ENCODE measurements at regions not wholly inside any gene's neighbourhood (a gene's known extent, or its start where the extent isn't known, plus 50 kb on each side); places are given as distances from the start of the nearest gene placed in this dataset.
"Not testable (repeated sequence)": the region's sequence is repeated elsewhere in the genome, so short reads cannot be mapped to it uniquely, and the experiment has no call there.

GRCh38 chr1:184195722-184196121, 144.2 kb downstream of the TSEN15 start:
- H3K9me3 ChIP-seq (ENCODE audit: low read length); in situ Hi-C loops (cut with HindIII; ENCODE audit: extremely low pct_ligation_motif_present, low pct_unique_long_range_greater_than_20kb); H3K27me3 ChIP-seq (ENCODE audit: control insufficient read depth in 1 of 2, insufficient read depth in 2 of 2, low read length in 2 of 2); BruUV-seq (replicated peaks); POLR2A ChIA-PET; H3K4me3 ChIP-seq (replicated peaks in 1 of 3; ENCODE audit: insufficient read depth in 1 of 3, low read depth in 2 of 3, low read length in 3 of 3); FAIRE-seq; DNase-seq (ENCODE audit: low spot score); CTCF ChIA-PET (ENCODE audit: low intra/inter-chr PET ratio, low total read pairs); ATAC-seq; H3K4me1 ChIP-seq (ENCODE audit: insufficient read depth, low read length); H2AFZ ChIP-seq (ENCODE audit: low read length); H4K20me1 ChIP-seq (ENCODE audit: insufficient read depth, low read length); intact Hi-C loops (cut with micrococcal nuclease; ENCODE audit: unreplicated experiment); H3K79me2 ChIP-seq (ENCODE audit: insufficient read depth, low read length); H3K9ac ChIP-seq (ENCODE audit: insufficient read depth, low read depth, low read length); H3K36me3 ChIP-seq (replicated peaks in 1 of 2; ENCODE audit: control insufficient read depth in 1 of 2, insufficient read depth in 2 of 2, low read length in 2 of 2); H3K27ac ChIP-seq (ENCODE audit: extremely low read length, insufficient read depth, low read length); H3K4me2 ChIP-seq (ENCODE audit: low read depth, low read length): not testable (repeated sequence)
- WGBS (ENCODE audit: low lambda C conversion rate) = 29% methylated on average over 2 of the region's 2 CpGs

- TF ChIP-seq THAP11 (CRISPR knock-in tag; IDR thresholded peaks at IDR 0.05) (no peak), ATAD3A (CRISPR knock-in tag; IDR thresholded peaks at IDR 0.05) (no peak), ZNF143 (CRISPR knock-in tag; IDR thresholded peaks at IDR 0.05) (no peak), ZNF275 (CRISPR knock-in tag; IDR thresholded peaks at IDR 0.05; ENCODE audit: borderline replicate concordance) (no peak), KAT7 (CRISPR knock-in tag; IDR thresholded peaks at IDR 0.05; ENCODE audit: borderline replicate concordance) (no peak), ZNF749 (CRISPR knock-in tag; IDR thresholded peaks at IDR 0.05; ENCODE audit: borderline replicate concordance) (no peak), SETDB1 (CRISPR knock-in tag; IDR thresholded peaks at IDR 0.05; ENCODE audit: borderline replicate concordance) (no peak), BCL6 (CRISPR knock-in tag; IDR thresholded peaks at IDR 0.05) (no peak), HOXA5 (CRISPR knock-in tag; IDR thresholded peaks at IDR 0.05) (no peak), SIX4 (CRISPR knock-in tag; IDR thresholded peaks at IDR 0.05) (no peak), HOXA7 (CRISPR knock-in tag; IDR thresholded peaks at IDR 0.05) (no peak), MAF1 (CRISPR knock-in tag; IDR thresholded peaks at IDR 0.05; ENCODE audit: borderline replicate concordance) (no peak), SMAD3 (CRISPR knock-in tag; IDR thresholded peaks at IDR 0.05) (no peak)
- Histone ChIP-seq H3K27ac (ENCODE audit: extremely low read length, insufficient read depth, low read length) (no peak overlapping the region), H3K4me2 (ENCODE audit: low read depth, low read length) (no peak overlapping the region), H3K9me3 (ENCODE audit: low read length) (no peaks in the 10 kb centered on the region), H3K27me3 (ENCODE audit: control insufficient read depth in 1 of 2, insufficient read depth in 2 of 2, low read length in 2 of 2) (no peaks in the 10 kb centered on the region), H2AFZ (ENCODE audit: low read length) (no peak overlapping the region), H4K20me1 (ENCODE audit: insufficient read depth, low read length) (no peaks in the 10 kb centered on the region), H3K4me1 (ENCODE audit: insufficient read depth, low read length) (no peaks in the 10 kb centered on the region), H3K79me2 (ENCODE audit: insufficient read depth, low read length) (no peaks in the 10 kb centered on the region), H3K9ac (ENCODE audit: insufficient read depth, low read depth, low read length) (no peak overlapping the region), H3K4me3 (replicated peaks in 1 of 3; ENCODE audit: insufficient read depth in 1 of 3, low read depth in 2 of 3, low read length in 3 of 3) (no peak overlapping the region), H3K36me3 (replicated peaks in 1 of 2; ENCODE audit: control insufficient read depth in 1 of 2, insufficient read depth in 2 of 2, low read length in 2 of 2) (no peaks in the 10 kb centered on the region)
- in situ Hi-C loops (cut with HindIII; ENCODE audit: extremely low pct_ligation_motif_present, low pct_unique_long_range_greater_than_20kb) = no loop called here
- ATAC-seq = no peak
- DNase-seq (ENCODE audit: low spot score) = no peak
- BruUV-seq (replicated peaks) = no TSS peak
- WGBS (ENCODE audit: low lambda C conversion rate) = 4% methylated on average over 7 of the region's 7 CpGs
- intact Hi-C loops (cut with micrococcal nuclease; ENCODE audit: unreplicated experiment) = no loop called here
- ChIA-PET POLR2A (no interaction called here), CTCF (ENCODE audit: low intra/inter-chr PET ratio, low total read pairs) (no interaction called here)
- FAIRE-seq = no peak
These were observed 146.3 kb downstream of the TSEN15 start for GRCh38 chr1:184197831-184198230.
